ENCODE measurements at regions not wholly inside any gene's neighbourhood (a gene's known extent, or its start where the extent isn't known, plus 50 kb on each side); places are given as distances from the start of the nearest gene placed in this dataset.

DNA sequence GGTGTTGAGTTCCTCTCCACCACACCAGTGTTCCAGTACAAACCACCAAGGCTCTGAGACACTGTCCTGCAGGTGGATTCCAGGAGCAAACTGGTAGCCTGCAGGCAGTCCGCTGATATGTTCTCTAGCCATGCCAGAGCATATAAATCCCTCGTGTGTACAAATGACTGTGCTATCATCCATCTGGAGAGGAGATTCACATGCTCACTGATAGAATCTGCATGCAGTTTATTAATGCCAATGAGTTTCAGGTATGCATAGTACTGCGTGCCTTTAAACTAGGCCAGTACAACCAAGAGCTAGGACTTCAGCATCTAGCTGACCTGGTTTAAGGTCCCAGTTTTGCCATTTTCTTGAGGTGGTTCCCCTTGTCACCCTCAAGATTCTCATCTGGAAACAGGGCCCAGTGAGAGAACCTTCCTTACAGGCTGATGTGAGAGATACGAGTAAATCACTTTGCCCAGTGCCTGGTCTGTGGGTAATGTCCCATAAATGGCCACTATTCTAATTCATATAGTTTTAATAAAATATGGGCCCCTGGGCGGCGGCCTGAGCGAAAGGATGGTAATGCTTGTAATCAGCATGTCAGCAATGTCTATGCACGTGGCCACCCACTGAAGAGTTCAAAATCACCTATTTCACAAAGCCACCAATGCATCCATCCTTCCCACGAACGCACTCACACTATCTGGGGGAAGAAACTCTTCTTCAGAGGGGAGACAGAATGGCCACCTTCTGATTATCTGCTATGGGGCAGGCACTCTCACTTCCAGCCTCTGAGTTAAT is 268.0 kb upstream of the ZMIZ1 start:
- DNase-seq (ENCODE audit: low read depth) = no peak

DNA sequence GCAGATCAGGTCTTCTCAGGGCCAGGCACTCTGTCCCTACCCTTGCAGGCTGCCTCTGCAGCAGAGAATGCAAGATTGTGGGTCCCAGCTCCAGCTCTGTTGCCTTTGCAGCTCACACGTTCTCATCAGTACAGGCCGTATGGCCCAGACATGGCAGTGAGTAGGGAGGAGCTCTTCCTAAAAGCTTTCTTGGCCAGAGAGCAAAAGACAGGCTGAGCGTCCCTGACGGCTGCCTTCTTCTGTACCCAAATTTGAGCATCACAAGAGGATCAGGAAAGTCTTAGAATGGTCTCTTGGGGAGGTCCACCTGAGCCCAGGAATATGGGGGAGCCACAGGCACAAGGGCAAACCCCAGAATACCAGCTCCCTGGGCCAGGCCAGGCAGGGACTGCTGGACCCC is 266.3 kb upstream of the ZMIZ1 start:
- no peak for DNase-seq (ENCODE audit: low read depth)

DNA sequence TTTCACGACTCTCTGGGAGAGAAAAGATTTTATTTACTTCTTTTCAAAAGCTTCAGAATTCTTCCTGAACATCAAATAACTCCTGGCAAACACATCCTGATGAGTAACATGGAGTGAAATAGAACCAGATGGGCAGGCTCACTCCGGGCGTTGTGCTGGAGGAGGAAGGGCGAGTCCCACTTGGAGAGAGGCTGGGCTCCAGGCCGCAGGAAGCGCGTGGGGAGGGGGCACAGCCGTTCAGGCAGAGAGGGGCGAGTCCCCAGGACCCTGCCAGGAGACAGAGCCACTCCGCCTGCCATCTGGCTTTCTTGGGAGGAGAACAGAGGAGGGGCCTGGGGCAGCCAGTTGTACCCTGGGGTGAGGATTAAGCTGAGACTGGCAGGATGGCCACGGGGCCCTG is 265.9 kb upstream of the ZMIZ1 start:
- peak; percentile 48 for DNase-seq (ENCODE audit: low read depth)

DNA sequence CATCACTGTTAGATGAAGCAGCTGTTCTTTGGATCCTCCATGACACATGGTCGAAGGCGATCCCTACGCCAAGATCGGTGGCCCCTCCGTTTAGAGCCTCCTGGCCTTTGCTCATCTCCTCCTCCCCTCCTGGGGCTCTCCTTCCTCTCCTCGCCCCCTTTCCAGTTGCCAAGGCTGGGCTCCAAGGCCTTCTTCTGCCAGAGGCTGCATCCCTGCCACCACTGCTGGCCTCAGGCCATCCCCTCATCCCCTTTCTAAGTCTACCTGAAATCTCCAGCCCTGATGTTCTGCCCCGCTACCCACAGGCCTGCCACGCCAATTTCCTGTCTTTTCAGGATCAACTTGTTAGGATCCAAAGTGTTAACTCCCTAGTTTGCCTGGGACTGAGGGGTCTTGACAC is 265.1 kb upstream of the ZMIZ1 start:
- no peak for DNase-seq (ENCODE audit: low read depth)

DNA sequence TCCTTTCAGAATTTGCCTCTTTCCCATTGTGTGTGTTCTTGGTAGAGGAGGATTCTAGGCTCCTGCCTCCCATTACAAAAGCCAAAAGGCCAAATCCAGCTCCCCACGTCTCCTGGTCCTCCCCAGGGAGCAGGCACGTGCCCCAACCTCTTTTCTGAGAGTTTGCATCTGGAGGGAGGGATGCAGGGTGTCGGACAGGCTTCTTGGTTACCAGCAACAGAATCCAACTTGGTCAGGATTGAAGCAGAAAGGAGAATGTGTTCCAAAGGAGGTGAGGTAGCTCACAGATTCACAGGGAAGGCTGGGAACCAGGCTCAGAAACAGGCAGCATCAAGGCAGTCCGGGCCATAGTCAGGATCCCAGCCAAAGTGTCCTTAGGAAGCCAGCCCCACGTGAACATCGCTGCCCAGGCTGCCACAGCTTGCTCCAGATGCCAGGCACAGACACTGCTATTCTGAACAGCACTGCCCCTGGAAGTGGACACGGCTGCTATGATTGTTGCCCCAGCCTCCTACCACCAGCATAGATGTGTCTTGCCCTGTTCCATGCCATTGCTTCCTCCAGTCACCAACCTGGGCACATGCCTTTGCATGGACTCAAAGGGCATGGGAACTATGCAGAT is 264.2 kb upstream of the ZMIZ1 start:
- no peak for DNase-seq (ENCODE audit: low read depth)

DNA sequence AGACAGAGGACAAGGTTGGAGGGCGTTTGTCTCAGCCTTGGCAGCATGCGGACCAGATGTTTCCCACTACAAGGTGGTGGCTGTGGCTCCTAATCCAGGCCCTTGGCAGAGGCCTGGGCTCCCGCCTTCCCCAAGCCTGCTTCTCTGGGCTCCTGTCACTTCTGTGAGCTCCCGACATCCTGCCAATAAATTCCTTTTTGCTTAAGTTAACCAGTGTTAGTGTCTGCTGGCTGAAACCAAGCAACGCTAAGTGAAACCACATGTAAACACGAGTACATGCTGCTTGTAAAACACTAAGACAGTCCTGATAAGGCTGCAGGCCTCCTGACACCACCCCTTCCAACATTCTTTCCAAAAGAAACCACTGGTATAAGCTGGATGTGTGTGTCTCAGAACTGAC is 263.6 kb upstream of the ZMIZ1 start:
- peak; percentile 96 for DNase-seq (ENCODE audit: low read depth)

DNA sequence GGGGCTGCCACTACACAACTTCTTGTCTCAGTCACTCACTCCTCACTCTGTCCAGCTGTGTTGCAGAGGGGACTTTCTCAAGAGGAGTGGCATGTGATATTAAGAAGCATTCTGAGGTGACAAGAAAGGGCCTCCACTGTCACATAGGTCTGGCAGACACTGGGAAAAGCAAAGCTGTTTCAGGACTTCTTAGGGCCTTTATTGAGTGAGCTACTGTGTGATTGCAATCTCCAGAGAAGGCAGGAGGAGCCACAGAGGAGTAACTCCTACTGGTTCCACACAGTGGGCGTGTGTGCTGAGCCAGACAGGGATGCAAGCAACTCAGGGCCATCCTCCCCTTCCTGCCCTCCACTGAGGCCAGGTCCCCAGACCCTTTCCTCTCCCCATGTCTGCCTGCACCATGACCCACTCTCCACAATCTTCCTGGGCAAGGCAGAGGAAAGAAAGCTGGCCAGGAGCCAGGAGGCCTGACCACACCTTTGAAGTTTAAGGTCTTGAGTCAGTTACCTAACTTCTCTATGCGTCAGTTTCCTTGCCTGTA is 262.0 kb upstream of the ZMIZ1 start:
- no peak for DNase-seq (ENCODE audit: low read depth)

DNA sequence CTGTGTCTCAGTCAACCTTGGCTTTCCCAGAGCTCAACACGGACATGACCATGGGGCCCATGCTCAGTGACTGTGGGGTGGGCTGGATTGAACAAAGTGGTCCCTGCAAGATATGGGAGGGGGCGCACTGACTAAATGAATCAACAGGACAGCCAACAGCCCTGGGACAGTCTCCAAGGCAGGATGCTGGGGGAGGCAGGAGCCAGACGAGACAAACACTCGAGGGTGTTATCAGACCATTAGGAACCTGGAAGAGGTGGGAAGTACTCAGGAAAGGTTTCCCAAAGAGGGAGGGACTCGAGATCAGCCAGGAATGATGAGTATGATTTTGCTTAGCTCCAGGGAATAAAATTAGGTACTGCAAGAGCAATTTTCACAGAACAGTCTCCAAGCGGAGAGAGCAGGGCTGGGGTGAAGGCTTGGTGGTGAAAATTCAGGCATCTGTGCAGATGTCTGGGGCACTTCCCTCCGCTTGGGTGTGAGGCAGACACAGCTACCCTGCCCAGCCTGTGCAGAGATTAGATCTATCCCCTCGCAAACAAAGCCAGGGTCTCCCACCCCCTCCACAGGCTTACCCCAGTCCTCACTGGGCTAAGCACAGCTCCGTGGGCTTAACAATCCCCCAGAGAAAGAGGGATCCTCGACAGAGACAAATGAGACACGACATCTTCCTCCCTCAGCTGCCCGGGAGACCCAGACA is 261.1 kb upstream of the ZMIZ1 start:
- DNase-seq (ENCODE audit: low read depth) = no peak

DNA sequence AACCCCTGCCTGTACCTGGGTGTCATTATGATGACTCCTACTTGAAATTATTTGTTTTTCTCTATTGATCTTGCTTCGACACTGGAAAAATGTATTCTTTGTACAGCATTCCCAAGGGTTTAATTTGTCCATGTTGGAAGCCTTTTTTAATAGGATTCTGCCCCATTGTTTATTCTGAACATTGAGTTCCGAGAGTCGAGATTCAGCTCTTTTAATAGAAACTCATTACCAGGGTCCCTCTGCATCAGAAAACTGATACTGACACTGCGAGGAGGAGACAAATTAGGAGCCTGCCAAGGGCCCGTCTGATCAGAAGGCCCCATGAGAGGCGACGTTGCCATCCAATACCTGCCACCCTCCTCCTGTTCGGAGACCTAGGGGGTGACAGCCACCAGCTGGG is 260.5 kb upstream of the ZMIZ1 start:
- DNase-seq (ENCODE audit: low read depth) = no peak

DNA sequence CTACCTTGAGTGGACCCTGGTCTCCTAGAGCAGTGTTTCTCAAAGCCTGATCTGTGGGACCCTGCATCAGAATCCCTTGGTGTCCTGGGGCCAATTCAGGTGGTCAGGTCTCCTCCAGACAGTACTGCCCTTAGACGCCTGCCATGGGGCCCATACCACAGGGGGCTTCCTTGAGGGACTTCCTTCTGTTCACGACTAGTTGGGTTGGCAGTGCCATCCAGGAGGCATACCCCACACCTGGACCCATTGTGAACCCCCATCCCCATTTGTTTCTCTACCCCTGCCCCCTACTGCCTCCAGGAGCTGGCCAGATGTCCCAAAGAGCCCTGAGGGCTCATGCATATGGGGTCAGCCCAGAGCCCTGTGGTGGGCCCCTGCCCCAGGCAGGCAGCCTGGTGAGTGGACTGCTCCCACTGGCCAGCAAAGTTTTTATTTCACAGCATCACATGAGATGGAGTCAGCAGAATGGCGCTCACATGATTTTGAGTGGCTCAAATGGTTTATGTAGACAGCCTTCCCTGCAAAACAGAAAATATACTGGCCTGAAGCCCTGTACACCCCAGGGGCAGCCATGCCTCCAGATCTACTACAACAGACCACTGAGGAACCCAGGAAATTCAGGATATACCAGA is 259.9 kb upstream of the ZMIZ1 start:
- no peak for DNase-seq (ENCODE audit: low read depth)

DNA sequence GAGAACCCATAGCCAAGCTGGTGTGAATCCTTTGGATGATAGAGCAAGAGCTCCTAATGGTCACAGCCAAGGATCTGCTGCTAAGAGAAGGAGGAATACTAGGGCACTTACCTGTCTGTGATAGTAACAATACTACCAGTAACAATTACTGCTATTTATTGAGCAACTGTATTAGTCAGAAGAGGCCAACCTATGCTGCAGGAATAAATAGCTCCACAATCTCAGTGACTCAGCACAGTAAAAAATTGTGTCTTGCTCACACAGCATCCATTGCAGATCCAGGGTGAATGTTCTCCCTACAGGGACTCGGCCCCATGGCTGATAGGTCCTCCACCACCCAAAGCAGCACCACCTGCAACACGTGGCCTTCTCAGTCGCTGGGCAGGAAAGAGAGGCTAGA is 257.6 kb upstream of the ZMIZ1 start:
- peak; percentile 8 for DNase-seq (ENCODE audit: low read depth)

DNA sequence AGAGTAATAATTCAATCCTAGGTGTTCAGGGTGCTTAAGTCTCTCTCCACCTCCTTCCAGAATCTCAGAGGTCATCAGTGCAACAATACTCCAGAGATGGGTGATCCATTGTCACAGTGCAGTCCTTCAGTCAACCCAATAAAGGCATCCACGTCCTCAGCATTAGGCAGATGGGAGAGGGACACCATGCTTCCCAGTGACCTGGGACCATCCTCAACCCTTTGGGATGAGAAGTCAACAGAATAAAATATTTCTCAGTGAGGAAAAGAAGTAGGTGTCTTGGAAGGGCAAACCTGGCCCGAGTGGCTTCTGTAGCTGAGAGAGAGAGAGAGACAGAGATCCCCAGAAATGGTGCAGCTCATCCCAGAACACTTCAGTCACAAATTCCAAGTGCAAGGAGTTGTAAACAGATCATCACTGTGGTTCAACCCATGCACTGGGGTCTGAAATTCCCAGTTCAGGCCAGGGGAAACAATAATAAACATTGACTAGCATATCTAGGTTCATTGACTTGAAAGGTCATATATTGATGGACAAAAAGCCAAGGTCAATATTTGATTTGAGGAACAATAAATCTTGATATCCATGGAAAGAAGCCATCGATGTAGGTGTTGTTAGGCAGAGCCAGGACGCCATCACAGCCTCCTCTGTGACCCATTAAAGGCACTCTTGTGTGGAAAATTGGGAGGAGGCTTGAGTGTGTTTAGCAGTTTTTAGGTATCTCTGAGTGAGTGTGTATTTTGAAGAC is 256.0 kb upstream of the ZMIZ1 start:
- DNase-seq (ENCODE audit: low read depth) = no peak

DNA sequence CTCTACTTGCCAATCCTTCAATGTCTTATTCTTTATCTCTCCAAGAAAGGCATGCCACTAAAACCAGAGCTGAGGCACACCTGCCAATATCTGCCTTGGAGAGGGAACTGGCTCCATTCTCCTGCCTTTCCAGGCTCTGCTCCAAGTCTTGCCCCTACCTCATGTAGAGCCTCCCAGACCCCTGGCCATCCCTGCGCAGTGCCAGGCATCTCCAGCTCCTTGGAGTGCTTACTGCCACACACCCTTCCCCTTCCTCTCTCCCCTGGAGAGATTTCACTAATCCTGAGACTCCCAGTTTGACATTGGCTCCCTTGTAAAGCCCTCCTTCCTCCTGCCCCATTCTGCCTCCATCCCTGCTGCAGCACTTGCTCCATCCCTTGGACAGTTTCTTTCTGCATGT is 255.2 kb upstream of the ZMIZ1 start:
- no peak for DNase-seq (ENCODE audit: low read depth)

DNA sequence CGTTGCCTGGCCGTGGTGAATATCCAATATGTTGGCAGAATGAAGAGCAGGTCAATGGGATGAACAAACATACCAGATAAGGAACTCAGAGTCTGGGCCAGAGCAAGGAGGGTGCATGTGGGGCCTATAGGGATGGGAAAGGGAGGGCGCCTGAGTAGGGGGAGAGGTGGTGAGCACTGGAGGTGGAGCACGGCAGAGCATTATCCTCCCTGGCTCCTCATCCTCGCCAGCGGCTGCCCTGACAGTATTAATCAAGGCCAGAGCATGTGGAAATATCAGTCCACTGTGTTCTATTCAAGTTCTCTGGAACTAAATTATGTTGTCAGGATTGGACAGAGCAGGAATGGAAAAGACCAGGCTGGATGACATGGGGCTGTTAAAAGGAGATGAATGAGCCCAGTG is 254.8 kb upstream of the ZMIZ1 start:
- DNase-seq (ENCODE audit: low read depth) = no peak

DNA sequence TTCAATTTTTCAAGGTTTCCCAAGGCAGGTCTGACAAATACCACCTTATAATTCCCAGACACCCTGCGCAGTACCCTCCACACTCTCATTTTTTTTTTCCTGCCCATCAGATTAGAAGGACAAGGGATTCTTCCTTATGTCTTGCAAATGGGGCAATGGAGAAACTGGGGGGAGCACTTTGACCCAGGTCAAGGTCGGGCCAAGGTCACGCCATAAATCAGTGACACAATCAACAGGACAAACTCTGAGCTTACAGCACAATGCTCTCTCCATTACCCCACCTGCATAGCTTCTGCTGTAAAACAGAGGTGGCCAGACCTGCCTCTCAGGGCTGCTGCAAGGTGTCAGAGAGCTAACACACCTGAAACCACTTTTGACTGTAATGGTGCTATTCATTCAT is 254.4 kb upstream of the ZMIZ1 start:
- no peak for DNase-seq (ENCODE audit: low read depth)

DNA sequence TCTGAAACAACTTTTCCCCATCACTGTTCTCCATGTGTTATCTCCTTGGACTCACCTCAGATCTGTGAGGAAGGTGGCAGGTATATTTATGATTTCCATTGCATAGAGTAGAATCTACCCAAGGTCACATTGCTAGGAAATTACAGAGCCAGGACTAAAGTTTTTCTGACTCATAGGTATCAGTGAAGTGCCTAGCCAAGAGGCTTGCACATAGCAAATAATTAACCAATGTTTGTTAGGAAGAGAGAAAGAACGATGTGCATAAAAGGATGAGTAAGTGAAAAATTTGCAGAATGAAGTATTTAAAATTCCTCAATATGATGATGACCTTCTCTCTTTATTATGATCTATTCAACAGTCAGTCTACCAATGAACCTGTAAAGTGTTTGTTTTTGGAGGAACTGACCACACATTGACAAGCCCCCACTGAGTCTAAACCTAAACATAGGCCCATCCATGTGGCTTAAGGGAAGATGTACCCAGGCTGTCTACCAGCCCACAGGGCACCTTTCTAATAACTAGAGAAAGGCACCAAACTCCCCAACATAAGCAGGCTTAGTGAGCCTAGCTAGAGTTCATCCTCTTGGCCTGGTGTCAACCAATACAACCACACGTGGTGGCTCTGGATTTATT is 252.9 kb upstream of the ZMIZ1 start:
- DNase-seq (ENCODE audit: low read depth) = no peak

DNA sequence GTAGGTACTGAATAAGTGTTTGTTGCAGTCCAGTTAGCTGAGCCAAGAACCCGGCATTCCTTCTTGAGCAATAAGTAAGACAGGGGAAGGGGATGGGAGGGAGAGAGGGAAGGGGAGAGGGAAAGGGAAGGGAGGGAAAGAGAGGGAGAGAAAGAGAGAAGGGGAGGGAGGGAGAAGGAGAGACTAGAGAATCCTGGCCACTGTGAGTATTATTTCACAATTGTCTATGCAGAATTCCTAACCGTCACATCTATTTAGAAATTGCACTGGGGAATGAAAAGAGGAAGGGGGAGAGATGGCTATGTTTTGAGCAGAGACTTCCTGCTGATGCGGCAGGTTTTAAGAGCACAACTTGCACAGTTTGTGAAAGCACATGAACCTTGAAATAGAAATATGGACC is 251.4 kb upstream of the ZMIZ1 start:
- DNase-seq (ENCODE audit: low read depth) = no peak

DNA sequence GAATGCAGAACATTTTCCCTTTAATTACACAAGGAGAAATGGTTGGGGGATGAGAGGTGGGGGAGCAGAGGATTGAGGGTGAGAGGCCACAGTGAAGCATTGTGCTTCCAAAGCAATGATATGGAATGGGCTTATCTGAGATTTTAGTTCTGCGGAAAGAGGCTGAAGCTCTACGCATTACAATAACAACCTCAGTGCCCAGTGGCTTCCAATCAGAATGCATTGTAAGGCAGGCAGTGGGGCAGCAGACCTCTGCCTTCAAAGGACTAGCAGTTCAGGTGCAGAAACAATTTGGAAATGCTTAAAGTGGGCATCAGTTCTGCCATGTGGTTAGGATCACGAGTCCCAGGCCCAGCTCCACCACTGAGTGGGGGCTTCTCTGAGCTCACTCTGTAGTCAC is 251.0 kb upstream of the ZMIZ1 start:
- DNase-seq (ENCODE audit: low read depth) = no peak

DNA sequence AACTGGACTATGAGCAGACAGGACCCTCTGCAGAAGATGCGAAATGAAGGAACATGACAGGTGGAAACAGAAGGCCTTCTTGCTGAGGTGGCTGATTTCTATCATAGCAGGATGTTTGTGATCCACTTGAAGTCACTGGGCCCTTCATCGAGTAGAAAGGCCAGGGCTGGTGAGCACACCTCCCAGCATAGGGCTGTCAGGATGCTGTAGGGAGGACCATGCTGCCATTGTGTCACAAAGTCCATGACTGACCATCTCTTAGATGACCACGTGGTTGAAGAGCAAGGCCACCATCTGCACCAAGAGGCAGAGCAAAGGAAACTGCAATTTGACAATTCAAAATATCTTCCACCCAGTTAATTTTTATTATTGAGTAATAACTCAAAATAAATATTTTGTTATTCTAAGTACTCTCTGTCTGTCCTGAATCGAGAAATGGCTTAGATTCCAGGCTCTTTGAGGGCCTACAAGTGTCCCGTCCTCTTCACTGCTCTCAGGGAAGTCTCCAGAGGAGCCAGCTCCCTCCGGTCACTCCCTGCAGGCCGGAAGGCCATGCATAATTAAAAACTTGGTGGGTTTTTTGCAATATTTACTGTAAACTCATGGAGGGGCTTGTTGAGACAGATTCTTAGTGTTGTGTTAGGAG is 249.3 kb upstream of the ZMIZ1 start:
- DNase-seq (ENCODE audit: low read depth) = no peak

DNA sequence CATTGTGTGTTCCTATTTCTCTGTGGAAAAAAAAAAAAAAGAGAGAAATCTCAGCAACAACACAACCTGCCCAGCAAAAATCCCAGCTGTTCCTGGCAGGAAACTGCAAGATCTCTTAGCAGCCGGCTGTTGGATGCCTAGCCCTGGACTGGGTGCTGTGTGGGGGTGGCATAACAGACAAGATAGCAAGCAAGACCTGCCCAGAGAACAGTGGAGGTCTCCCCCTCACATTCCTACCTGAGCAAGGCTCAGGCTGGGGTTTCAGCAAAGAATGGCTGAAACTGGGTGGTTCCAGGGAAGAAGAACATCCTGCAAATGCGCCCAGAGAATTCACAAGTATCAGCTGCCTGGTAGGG is 248.8 kb upstream of the ZMIZ1 start:
- DNase-seq (ENCODE audit: low read depth) = no peak

DNA sequence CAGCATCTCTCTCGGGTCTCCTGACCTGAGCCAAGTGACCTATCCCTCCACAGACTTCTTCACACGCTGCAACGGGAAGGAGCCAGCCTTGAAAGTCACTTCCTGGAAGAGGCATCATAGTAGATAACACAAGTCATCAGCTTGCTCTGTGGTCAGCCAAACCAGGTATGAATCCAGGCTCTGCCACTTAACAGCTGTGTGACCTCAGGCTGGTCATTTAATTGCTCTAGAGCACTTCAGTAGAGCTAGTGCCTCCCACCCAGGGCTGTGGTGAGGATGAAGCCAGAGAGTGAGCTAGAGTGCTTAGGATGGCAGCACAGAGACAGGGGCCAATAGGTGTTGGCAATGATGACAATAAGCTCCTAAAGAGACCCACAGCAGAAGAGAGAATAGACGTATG is 247.7 kb upstream of the ZMIZ1 start:
- no peak for DNase-seq (ENCODE audit: low read depth)

Data from iris pigment epithelial cell (primary cell).